HFF-Myc (cell line): ENCODE measurements at regions not wholly inside any gene's neighbourhood (a gene's known extent, or its start where the extent isn't known, plus 50 kb on each side); places are given as distances from the start of the nearest gene placed in this dataset.
"Not testable (repeated sequence)": the region's sequence is repeated elsewhere in the genome, so short reads cannot be mapped to it uniquely, and the experiment has no call there.

ENCODE experiments used
- DNase-seq: peaks from one replicate; pipeline ENCODE4 v3.0.0-alpha.2; 2011; ENCODE audit warnings: low read depth; ENCODE audit errors: extremely low read depth
- H3K4me3 ChIP-seq: replicated peaks from 2 replicates; pipeline ENCODE4 v1.5.1; 2011; ENCODE audit warnings: low read depth, mild to moderate bottlenecking, control low read depth, low read length
- TF ChIP-seq, protein P1 (sequence below): IDR thresholded peaks from 2 replicates; pipeline ENCODE4 v1.5.1; 2012; ENCODE audit warnings: mild to moderate bottlenecking, low read depth, low read length, control low read depth; ENCODE audit errors: missing control alignments

DNA sequence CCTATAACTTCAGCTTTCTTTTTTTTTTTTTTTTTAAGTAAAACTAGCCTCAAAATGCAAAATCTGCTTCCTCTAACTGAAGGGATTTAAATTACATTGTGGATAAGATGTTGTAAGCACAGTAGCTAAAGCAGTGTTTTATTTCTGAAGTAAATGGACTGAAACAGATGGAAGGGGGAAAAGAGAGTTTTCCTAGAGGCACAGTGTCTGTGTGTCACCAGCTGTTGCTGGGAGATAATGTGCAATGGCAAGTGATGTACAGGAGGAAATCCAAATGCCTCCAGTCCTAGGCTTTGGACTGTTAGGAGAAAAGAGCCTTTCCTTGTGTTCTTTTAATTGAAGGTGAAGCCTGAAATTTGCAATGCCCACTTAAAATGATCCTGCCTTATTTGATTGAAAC, 672.1 kb downstream of the GRXCR1 start:
- DNase-seq: no peak
- TF ChIP-seq, protein P1, sequence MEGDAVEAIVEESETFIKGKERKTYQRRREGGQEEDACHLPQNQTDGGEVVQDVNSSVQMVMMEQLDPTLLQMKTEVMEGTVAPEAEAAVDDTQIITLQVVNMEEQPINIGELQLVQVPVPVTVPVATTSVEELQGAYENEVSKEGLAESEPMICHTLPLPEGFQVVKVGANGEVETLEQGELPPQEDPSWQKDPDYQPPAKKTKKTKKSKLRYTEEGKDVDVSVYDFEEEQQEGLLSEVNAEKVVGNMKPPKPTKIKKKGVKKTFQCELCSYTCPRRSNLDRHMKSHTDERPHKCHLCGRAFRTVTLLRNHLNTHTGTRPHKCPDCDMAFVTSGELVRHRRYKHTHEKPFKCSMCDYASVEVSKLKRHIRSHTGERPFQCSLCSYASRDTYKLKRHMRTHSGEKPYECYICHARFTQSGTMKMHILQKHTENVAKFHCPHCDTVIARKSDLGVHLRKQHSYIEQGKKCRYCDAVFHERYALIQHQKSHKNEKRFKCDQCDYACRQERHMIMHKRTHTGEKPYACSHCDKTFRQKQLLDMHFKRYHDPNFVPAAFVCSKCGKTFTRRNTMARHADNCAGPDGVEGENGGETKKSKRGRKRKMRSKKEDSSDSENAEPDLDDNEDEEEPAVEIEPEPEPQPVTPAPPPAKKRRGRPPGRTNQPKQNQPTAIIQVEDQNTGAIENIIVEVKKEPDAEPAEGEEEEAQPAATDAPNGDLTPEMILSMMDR: no peak
- no peak overlapping the region for H3K4me3 ChIP-seq

DNA sequence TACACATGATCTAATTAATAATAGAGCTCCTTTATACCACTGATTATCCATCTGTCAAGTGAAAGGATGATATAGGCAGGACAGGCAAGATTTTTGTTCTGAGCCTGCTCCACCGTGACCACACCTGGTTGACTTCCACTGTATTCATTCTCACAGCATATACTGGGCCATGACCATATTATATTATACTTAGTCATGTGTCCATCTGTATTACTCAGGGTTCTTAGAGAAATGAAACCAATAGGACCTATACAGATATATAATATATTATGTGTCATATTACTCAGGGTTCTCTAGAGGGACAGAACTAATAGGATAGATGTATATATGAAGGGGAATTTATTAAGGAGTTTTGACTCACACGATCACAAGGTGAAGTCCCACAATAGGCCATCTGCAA, 675.1 kb downstream of the GRXCR1 start:
- TF ChIP-seq, protein P1: no peak
- no peak for DNase-seq
- no peak overlapping the region for H3K4me3 ChIP-seq

DNA sequence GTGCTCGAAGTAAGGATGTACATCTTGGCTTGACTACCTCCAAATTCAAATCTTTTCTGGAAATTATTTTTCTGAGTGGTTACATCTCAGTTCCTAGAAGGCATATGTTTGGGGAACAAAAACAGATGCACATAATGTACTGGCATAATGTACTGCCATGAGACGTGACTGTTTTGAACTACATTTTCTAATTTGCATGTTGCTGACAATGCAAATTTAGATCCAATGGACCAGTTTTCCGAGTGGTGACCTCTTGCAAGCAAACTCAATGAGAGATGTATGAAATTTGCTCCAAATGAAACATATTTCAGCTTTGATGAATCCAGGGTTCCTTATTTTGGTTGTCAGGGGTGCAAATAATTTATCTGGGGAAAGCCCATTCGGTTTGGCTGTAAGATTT, 694.3 kb downstream of the GRXCR1 start:
- no peak for DNase-seq
- no peak overlapping the region for H3K4me3 ChIP-seq
- TF ChIP-seq, protein P1: no peak

DNA sequence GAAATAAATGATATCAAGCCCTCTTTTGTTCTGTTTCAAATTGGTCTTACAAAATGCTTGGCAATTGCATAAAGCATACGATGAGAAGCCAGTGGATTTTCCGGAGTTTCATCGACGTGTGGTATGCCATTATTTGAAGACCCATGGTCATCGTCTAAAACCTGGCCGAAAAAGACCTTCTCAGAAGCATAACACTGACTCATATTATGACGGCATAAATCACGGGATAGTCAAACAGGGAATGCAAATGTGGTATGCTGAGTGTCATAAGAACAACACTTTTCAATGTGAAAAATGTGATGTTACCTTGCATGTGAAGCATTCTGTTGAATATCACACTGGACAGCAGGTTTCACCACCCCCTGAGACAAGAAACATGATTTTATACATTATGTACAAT, 695.2 kb downstream of the GRXCR1 start:
- no peak for DNase-seq
- TF ChIP-seq, protein P1: no peak
- no peak overlapping the region for H3K4me3 ChIP-seq

DNA sequence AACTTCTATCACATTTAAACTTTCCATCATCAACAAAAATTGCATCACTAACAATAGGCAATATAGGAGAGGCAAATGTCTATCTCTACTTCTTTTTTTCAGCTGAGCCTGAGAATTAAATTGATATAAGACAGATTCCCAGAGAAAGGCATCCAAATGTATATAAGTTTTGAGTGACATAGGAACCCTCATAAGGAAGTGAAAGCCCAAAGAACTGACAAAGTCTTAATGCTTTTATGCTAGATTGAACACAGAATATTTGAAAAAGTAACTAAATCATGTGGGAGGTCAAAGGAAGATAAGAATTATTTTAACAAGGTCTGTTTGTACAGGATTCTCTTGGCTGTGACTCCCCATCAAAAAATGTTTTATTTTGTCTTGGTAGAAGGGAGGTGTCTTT, 714.9 kb downstream of the GRXCR1 start:
- no peak for DNase-seq
- H3K4me3 ChIP-seq: no peak overlapping the region
- TF ChIP-seq, protein P1: no peak

DNA sequence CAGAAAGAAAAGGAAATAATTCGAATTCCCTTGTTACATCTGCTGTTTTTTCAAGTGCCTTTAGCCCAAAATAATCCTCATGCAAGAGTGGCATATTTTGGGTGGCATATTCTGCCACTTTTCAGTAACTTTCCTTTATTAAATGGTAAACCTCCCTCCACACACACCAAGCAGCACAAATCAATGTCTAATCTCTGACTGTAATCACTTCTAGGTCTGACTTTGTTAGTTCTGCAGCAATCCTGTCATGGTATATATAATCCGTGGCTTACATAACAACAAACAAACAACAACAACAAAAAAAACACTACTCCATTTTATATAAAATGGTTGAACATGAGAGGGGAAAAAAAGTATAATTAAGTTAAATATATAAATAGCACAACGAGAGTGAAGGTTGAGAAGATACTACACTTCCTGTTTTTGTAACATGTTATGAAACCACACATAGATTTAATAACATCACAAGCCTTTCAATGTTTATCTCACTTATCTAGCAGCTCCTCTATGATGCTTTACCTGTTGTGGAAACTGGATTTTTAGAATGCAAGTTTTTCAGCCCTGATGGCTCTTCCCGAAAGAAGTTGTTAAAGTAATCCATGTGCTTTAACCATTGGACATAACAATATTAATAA, 715.4 kb downstream of the GRXCR1 start:
- DNase-seq: no peak
- H3K4me3 ChIP-seq: no peak overlapping the region
- TF ChIP-seq, protein P1: no peak

DNA sequence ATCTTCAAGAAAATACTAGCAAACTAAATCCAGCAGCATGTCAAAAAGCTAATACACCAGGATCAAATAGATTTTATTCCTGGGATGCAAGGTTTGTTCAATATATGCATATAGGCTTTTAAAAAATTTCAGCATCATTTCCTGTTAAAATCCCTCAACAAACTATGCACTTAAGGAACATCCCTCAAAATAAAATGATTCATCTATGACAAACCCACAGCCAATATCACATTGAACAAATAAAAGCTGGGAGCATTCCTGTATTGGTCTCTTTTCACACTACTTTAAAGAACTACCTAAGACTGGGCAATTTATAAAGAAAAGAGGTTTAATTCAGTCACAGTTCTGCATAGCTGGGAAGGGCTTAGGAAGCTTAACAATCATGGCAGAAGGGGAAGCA, 726.7 kb downstream of the GRXCR1 start:
- H3K4me3 ChIP-seq: no peak overlapping the region
- DNase-seq: no peak
- TF ChIP-seq, protein P1: no peak

DNA sequence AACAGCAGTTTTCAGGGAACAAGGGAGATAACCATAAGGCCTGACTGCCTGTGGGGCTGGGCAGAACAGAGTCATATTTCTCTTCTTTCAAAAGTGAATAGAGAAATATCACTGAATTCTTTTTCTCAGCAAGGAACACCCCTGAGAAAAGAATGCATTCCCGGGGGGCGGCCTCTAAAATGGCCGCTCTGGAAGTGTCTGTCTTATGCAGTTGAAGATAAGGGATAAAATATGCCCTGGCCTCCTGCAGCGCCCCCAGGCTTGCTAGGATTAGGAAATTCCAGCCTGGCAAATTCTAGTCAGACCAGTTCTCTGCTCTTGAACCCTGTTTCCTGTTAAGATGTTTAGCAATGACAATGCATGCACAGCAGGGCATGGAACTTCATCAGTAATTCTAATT, 745.4 kb downstream of the GRXCR1 start:
- not testable (repeated sequence) for H3K4me3 ChIP-seq, DNase-seq
